ENCODE measurements at regions not wholly inside any gene's neighbourhood (a gene's known extent, or its start where the extent isn't known, plus 50 kb on each side); places are given as distances from the start of the nearest gene placed in this dataset.

DNA sequence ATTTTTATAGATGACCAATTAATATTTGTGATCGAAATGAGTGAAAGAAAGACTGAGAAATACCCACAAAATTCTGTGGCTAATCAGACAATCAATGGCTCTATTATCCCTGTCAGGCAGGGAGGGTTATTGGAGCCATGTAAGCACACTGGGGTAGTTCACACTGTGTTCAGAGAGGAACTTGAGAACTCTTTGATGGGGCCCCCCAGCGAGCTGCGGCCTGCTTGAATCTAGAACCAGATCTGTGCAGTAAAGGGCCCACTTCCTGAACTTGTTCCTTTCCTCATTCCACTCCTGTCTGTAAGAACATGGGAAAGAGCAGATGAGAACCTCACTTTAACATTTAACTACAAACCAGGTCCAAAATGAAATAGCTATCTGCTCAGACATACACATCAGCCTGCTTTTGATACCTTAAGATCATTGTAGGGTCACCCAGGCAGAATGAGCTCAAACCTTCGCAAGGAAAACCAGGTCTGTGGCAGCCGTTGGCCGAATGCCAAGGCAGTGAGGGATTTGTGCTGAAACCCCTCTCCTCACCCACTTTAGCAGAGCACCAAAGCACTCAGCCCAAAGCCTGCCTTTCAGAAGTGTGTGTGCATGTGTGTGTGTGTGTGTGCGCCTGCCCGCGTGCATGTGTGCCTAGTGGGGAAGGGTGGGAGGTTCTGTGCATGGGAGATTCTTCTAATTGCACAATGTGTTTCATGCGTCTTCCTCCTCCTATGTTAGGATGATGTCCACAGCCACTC, 365.6 kb upstream of the MGMT start:
- DNase-seq = peak; percentile 32

- DNase-seq = no peak
These were observed 363.9 kb upstream of the MGMT start for GRCh38 chr10:129102906-129103693.

GRCh38 chr10:129104266-129105045, 362.6 kb upstream of the MGMT start:
- DNase-seq = no peak

DNA sequence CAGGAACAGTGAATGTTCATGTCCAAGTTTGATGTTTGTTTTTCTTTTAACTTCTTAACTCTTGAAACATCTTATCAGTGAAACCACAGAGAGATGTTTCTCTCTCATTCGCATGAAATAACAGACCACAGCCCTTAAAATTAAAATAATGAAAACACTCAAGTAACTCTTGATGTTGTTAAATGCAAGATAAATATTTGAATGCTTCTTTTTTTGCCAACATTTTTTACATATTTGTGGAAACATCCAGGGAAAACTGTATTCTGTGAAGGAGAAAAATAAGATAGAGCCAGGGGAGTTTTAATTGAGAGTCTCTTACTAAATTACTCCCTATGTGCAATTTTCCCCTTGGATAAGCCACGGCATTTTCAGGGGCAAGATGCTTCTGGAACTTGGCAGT, 361.8 kb upstream of the MGMT start:
- no peak for DNase-seq

DNA sequence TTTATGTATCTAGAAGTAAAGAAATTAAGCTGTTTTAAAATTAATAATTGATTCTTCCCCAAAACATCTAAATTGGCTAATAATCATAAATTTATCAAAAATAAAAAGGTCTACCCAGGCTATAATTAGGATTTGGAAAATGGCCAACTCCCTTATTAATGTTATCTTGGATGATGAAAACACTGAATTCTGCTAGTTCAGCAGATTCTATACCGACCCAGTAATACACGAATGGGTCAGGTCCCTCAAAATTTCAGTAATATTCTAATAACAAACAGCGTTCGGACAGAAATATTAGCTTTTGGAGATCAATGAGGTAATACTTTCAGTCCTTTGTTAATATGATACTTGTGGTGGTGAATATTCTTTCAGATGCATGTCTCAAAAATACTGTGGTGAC, 360.7 kb upstream of the MGMT start:
- no peak for DNase-seq

DNA sequence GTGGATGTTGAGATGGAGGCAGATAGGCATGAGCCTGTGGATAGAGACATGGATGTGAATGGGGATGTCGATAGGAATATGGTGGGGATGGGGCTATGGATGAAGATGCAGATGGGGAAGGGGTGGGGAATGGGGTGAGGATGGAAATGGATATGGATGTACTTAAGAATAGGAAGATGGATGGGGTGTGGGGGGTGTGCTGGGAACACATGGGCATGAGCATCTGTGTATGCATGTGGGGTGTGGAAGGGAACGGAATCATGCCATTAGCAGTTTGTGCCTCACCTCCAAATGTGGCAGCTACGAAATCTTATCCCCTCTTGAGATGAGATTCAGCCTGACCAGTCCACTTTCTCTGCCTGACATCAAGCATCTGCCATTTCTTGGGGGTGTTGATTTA, 359.5 kb upstream of the MGMT start:
- DNase-seq = no peak

DNA sequence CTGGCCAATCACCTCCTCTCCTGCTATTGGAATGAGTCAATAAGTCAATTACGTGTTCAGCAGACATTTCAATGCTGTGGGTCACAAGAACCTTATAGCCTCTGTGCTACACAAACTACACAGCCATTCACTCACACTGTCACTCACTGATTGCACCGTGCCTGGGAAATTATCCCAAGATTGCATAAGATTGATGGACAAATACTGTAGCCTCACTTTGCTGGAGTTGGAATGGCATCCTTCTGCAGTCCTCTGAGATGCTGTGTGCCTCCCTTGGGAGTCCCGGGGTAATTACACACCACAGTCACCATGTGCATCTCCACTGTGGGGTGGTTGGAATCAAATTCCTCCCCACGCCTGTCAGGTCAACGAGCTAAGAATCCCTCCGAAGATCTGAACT, 358.7 kb upstream of the MGMT start:
- no peak for DNase-seq

DNA sequence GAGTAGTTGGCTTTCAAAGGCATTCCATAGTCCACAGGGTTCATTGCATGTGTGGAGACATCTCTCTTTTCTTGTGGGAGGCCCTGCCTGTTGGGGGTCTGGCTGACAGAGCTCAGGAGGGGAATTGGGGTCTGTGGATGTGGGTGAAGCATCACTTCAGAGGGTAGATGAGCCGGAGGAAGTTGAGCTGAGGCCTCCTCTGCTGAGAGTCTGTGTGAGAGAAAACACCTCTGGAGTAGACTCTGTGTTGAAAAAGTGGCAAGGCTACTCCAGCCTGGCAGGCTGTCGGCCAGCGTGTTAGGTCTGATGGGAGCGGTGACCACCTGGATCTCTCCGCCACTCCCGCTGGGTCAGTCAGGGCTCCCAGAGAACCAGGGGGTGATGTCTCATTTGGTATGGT, 358.0 kb upstream of the MGMT start:
- no peak for DNase-seq

GRCh38 chr10:129110780-129111179, 356.3 kb upstream of the MGMT start:
- DNase-seq = no peak

GRCh38 chr10:129111922-129112321, 355.1 kb upstream of the MGMT start:
- DNase-seq = no peak

GRCh38 chr10:129114588-129114987, 352.5 kb upstream of the MGMT start:
- DNase-seq = no peak

DNA sequence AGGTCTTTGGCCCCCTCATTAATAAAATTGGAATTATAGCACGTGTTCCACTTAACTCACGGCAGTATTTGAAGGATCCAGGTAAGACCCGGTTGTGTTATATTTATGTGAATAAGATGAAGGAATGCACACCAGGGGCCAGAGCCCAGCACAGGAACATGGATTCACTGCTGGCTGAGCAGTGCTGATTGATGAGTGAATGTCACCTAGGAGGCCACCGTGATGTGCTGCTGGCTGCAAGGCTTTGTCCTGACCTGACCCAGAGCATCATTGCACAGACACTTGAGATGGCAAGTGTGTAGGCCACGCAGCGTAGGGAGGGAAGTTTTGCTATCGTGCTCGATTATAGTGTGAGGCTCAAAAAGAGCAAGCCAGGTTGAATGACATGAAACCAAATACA, 350.7 kb upstream of the MGMT start:
- DNase-seq = no peak

- no peak for DNase-seq
These were observed 346.6 kb upstream of the MGMT start for GRCh38 chr10:129120441-129120840.

GRCh38 chr10:129122846-129123245, 344.2 kb upstream of the MGMT start:
- no peak for DNase-seq

- no peak for DNase-seq
These were observed 343.6 kb upstream of the MGMT start for GRCh38 chr10:129123428-129123827.

DNA sequence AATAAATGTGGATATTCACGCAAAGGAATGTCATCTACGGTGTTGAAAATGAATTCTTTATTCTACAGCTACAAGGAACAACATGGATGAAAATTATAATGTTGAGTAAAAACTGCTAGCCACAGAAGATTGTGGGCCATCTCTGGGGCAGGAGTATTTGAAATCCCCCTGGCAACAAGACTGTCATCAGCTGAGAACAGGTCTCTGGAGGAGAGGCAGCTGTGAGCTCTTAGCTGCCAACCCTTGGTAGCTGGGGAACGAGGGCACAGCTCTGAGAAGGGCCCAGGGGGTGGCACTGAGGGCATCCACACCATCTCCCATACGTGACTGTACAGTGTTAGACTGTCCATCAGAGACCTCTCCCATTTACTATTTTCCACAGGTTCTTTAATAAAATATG, 340.1 kb upstream of the MGMT start:
- DNase-seq = no peak

GRCh38 chr10:129131457-129132132, 335.4 kb upstream of the MGMT start:
- DNase-seq = no peak

DNA sequence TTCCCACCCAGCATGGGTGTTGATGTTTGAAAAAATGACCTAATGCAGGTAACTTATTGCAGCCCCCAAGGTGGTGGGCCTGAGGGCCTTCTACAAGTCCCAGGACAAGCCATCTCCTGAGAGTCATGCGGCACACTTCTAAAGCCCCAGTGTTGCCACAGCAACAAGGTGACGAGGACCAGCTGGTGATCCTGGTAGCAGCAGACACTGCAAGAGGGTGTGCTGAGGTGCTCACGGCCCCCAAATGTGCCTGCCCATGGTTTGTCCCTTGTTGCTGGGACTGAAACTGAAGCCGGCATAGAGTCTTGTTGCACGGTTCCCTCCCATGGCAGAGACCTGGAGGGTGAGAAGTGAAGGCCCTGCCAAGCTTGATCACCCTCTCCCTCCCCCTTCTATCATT, 333.2 kb upstream of the MGMT start:
- DNase-seq = no peak

GRCh38 chr10:129134371-129134770, 332.7 kb upstream of the MGMT start:
- DNase-seq = no peak

DNA sequence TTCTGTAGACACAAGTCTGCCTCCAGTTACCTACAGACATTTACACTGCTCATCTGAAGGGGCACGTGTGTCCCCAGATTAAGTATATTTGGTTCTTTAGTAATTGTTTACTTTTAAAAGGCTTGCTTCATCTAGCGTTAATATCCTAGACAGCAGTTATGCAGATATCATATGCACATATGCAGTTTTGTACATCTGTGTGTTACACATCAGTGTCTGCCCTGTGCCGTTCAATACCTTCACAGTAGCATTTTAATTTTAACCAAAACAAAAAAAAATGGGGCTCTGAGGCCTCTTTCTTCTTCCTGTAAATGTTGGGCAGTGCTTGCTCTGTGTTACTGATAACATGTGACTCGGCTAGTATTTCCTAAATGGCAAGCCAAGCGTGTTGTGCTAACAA, 331.4 kb upstream of the MGMT start:
- no peak for DNase-seq

GRCh38 chr10:129136074-129136473, 331.0 kb upstream of the MGMT start:
- no peak for DNase-seq

DNA sequence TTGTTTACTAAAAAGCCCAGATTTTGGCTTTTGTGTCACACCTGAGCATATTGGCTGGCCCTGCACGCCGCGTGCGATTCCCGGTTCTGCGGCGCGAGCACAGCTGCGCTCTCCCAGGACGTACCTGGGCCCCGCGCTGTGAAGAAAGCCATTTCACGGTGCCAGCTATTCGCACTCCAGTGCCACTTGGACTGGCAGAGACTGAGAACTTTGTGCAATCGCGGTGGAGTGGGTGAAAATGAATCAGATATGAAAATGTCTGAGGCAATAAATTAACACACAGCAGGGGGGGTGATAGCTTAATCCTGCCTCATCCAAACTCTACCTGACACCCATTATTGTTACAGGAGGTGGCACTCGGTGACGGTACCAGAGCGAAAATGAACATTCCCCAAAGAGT, 330.1 kb upstream of the MGMT start:
- no peak for DNase-seq
